Stimulated activated CD4-positive, alpha-beta T cell treated with anti-CD3 and anti-CD28 coated beads, Interleukin-4, amount 100 ng/mL, for 24 hours (primary cell): ENCODE measurements at regions not wholly inside any gene's neighbourhood (a gene's known extent, or its start where the extent isn't known, plus 50 kb on each side); places are given as distances from the start of the nearest gene placed in this dataset.

ENCODE experiments used
- DNase-seq: peaks from one replicate; pipeline ENCODE4 v3.0.0-alpha.2; 2020

DNA sequence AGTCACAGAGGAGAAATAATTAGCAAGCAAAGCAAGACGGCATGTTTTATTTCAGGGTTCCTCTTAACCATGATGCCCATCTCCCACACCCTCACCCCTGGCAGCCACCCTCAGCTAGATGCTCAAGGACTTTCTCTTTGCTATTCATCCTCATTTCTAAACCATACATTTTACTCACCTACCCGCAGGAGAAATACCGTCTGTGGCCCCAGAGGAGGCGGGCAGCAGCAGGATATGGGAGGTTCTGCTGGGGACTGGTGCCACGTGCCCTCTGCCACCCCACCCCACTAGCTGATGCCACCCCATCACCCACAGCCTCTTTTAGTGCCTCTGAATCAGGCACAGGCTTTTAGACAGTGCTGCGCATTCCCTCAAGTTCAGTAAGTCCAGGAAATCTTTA is 168.7 kb upstream of the ITGB1 start:
- DNase-seq = peak; percentile 40

DNA sequence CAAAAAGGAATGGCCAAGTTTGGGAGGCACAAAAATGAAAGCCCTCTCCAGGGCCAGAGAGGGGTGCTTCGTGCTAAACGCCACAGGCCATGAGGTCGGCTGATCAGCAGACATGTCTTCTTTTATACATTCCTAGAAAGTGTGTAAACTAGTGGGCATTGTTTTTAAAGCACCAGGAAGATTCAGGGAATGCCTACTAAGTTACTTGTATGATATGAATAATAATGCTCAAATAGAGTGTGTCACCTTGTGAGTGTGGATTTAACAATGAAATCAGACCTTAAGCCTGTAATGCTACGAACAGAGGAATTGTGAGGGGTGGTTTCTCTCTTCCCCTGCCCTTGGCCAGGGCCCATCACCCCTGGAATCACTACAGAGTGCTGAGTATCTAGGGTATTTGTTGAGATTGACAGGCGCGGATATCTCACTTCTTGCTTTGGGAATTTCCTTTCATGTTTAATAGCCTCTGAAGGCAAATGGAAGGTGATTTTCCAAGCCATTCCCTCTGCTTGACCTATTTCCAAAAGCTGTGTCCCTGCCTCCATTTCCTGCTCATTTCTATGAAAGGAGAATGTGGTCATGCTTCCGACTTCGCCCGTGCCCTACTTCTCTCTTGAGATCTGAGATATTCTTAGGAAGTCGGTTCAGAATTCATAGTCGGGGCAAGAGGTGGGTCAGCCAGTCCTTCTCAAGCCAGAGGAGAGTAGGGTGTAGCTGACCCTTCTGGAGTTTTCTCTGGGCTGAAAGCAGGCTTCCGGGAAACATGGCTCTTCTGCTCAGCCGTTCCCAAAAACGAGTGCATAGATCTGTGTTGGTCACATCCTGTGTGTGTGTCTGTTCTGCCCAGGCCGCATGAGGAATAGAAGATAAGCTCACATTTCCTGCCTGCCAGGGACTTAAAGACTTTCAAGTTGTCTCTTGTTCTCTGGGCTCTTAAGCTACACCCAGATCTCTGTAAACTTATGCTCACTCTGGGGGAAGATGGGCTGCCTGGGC is 167.8 kb upstream of the ITGB1 start:
- peak; percentile 44 for DNase-seq

DNA sequence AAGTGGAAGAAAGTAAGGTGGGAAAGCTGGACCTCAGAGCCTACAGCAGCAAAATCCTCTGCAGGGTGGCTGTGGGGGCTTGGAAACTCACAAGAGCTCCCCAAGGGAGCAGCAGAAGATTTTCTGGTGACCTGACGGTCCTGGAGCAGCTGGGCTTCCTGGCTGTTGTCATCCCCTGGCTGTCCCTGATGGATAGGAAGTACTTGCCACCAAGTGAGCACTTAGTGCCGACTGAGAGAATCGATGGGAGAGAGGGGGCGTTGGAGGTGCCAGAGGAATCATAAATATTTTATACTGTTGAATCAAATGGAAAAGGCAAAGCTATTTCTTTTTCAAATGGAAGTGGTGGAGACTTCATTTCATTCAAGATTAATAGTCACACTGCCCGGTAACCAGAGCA is 167.1 kb upstream of the ITGB1 start:
- no peak for DNase-seq

GRCh38 chr10:33123680-33124079 is 165.7 kb upstream of the ITGB1 start:
- DNase-seq = no peak

DNA sequence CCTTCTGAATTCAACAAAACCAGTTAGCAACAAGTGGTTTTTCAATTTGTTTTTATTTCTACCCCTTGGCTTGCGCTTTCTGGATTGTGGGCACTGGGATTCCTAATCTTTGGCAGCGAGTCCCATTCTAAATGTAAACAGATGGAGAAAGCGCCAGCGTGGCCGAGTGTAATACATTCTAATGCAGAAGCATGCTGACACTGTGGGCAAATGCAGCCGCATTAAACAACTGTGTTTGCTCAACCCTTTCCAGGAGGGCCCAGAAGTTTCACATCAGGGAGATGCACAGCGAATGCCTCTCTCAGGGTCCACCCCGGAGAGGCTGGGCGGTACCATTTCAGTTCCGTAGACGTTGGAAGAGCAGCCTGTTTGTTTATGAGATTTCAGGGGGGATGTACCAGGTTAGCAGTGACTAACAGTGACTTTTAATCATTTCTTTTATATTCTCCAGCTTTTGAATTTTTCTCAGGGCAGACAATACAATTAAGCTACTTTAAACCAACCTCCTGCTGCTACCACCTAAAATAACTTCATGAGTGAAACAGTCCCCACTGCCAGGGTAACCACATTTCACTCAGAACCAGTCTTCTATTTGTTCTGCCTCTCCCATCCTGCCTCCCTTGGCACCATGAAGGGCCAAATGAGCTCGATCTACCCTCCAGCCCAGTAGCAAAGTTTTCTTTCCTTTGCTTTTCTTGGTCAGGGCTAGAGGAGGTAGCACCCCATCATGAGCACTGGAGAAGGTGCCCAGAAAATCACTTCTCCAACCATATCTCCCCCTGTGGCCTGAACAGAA is 164.2 kb upstream of the ITGB1 start:
- DNase-seq = no peak

- no peak for DNase-seq
Measured at GRCh38 chr10:33120700-33121099, 162.7 kb upstream of the ITGB1 start.

DNA sequence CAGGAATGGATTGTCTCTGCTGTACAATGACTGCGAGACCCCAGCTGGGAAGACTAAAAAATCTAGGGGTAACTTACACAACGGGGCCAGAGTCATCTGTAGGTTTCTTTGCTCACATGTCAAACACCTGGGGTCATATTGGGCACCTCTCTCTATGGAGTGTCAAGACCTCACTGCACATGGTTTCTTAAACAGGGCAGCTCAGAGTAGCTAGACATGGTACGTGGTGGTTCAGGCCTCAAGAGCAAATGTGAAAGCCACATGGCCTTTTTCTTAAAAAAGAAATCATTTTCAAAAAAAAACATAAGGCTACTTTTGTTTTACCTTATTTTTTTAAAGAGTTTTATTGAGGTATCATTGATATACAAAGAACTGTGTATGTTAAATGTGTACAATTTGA is 162.2 kb upstream of the ITGB1 start:
- DNase-seq = no peak

DNA sequence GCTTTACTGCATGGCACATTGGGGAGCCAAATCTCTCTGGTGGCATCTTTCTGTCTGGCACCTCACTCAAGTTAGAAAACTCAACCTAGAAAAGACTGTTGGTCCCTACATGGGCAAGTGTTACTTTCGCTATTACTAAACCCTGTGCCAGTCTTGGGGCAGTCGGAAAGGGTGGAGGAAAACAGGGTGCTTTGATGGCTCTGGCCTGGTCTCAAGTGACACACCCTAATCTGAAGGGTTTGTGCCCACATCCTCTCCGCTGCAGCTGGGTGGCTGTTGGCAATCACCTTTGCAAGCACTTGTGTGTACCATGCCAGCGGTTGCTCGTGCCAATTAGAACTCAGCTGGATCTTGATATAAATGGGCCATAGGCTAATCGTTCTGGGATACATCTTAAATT is 159.8 kb upstream of the ITGB1 start:
- peak; percentile 44 for DNase-seq

DNA sequence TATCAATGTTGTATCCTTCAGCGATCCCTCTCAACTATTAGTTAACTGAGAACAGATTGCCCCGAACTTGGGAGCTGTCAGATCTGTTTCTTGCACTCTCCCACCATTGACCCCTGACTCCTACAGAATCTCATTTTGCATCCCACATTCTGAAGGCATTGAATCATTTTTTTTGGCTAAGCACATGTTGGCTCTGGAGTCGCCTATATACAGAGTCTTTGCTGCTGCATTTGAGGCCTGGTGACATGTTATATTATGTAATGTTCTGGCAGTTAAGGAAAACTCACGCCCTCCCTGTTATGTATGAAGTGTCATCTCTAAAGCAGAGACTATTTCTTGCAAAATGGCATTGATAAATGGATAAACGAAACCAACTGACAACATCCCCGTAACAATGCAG is 159.2 kb upstream of the ITGB1 start:
- DNase-seq = no peak

GRCh38 chr10:33115738-33116719 is 158.0 kb upstream of the ITGB1 start:
- no peak for DNase-seq

GRCh38 chr10:33114451-33114952 is 156.5 kb upstream of the ITGB1 start:
- DNase-seq = no peak

GRCh38 chr10:33113466-33113865 is 155.4 kb upstream of the ITGB1 start:
- no peak for DNase-seq

GRCh38 chr10:33112831-33113455 is 154.9 kb upstream of the ITGB1 start:
- no peak for DNase-seq

DNA sequence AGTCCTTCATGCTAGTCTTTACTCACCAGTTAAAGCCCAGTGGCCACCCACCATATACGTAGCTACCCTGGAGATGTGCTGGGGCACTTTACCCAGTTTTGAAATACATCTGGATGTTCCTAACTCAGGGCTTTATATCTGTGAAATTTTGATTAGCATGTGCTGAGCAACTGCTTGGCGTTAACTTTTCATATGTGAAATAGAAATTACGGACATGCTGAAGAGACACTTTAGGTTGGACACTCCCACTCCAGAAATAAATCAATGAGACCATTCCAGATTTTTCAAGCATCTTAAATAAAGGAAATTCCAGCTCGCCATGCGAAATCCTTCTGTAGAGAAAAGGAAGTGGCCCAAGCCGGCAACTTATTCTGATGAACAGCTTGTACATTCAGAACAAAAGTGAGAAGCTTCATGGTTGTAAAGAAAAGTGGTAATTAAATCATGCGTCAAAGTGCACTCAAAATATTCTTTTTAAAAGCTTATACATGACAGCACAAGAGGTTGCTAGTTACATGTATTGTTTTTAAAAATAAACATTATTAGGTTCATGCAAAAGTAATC is 153.5 kb upstream of the ITGB1 start:
- no peak for DNase-seq

- DNase-seq = no peak
Measured at GRCh38 chr10:33109788-33110469, 151.9 kb upstream of the ITGB1 start.

GRCh38 chr10:33109384-33109783 is 151.4 kb upstream of the ITGB1 start:
- DNase-seq = no peak

- no peak for DNase-seq
Measured at GRCh38 chr10:33107953-33108352, 149.9 kb upstream of the ITGB1 start.

GRCh38 chr10:33106767-33107166 is 148.7 kb upstream of the ITGB1 start:
- DNase-seq = no peak

- DNase-seq = no peak
Measured at GRCh38 chr10:33103863-33104379, 145.9 kb upstream of the ITGB1 start.

- no peak for DNase-seq
Measured at GRCh38 chr10:33102071-33102470, 144.0 kb upstream of the ITGB1 start.

DNA sequence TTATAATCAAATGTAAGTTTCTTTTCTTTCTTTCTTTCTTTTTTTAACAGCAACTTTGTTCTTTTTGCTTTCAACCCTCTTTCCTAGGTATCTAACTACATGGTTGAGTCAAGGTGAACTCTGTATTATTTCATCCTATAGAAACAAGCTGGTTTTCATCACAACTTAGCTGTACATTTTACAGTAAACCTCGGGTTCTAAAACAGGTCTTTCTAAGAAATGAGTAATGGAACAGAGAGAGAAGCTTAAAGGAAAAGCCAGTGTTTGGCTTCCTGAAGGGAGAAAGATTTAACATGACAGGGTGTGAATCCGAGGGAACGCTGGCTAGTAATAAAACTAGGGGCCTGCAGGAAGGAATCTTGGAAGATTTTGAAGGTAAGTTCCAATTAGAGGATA is 143.4 kb upstream of the ITGB1 start:
- DNase-seq = no peak
